22Rv1 (cell line): ENCODE measurements at regions not wholly inside any gene's neighbourhood (a gene's known extent, or its start where the extent isn't known, plus 50 kb on each side); places are given as distances from the start of the nearest gene placed in this dataset.
A peak's percentile ranks its signal among the peaks of the same experiment; 100 is the strongest.

Source experiments
- H3K27ac ChIP-seq: fragments of 450-650 bp; 2 replicates; pipeline ENCODE4 v1.5.1; 2017
- ZFX ChIP-seq: fragments of 450-650 bp; IDR thresholded peaks from 2 replicates; pipeline ENCODE4 v1.6.1; 2017; ENCODE audit warnings: antibody characterized with exemption, borderline replicate concordance
- TF ChIP-seq, protein P1 (sequence below): fragments of 450-650 bp; IDR thresholded peaks from 2 replicates; pipeline ENCODE4 v1.5.1; 2017; ENCODE audit warnings: mild to moderate bottlenecking

DNA sequence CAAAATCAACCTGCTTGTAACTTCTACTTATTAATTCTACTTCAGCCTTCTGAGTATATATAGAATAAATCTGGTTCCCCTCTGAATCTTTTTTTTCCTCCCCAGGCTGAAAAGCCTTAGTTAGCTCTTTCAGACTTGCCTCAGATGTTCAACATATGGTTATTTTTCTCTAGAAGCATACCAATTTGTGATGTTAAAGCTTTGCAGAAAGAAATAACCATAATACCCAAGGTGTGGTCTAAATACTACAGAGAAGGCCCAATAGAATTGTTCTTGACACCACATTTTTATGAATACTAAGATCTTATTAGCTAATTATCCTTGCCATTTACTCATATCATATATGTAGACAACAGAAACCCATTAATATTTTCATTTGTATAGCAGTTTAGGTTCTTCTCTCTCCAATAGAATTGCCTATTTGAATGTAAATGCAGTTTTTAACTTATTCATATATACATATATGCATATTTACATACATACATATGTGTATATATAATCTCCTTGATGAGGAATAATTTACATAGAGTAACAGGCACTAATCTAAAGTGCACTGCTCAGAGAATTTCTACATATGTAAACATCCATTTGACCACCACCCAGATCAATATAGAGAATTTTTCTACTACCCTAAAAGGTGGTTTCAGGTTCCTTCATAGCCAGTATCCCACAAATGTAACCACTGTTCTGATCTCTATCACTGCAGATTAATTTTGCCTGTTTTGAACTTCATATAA, 175.2 kb upstream of the IVNS1ABP start:
- TF ChIP-seq ZFX = no peak
- TF ChIP-seq, protein P1, sequence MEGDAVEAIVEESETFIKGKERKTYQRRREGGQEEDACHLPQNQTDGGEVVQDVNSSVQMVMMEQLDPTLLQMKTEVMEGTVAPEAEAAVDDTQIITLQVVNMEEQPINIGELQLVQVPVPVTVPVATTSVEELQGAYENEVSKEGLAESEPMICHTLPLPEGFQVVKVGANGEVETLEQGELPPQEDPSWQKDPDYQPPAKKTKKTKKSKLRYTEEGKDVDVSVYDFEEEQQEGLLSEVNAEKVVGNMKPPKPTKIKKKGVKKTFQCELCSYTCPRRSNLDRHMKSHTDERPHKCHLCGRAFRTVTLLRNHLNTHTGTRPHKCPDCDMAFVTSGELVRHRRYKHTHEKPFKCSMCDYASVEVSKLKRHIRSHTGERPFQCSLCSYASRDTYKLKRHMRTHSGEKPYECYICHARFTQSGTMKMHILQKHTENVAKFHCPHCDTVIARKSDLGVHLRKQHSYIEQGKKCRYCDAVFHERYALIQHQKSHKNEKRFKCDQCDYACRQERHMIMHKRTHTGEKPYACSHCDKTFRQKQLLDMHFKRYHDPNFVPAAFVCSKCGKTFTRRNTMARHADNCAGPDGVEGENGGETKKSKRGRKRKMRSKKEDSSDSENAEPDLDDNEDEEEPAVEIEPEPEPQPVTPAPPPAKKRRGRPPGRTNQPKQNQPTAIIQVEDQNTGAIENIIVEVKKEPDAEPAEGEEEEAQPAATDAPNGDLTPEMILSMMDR = no peak
- H3K27ac ChIP-seq = peak overlapping the region; percentile 49; the same call in 1 of the 2 replicates

DNA sequence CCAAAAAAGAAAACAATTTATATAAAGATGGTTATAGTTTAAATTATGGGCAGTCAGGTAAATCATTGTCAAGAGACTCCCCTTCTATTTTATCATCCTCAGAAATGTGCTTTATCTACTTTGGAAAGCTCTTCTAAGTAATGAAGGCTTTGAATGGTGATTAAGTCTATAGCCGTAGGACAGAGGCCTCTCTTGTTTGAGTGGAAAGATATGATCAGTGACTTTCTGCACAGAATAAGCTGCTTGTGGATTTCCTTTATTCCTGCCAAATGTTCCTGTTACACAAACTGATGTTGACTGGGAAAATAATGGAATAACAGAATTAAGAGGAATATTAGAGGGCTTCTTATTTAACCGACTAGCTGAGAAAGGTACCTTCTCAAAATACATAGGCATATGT, 174.6 kb upstream of the IVNS1ABP start:
- H3K27ac ChIP-seq = peak overlapping the region; percentile 49
- TF ChIP-seq, protein P1 = no peak

DNA sequence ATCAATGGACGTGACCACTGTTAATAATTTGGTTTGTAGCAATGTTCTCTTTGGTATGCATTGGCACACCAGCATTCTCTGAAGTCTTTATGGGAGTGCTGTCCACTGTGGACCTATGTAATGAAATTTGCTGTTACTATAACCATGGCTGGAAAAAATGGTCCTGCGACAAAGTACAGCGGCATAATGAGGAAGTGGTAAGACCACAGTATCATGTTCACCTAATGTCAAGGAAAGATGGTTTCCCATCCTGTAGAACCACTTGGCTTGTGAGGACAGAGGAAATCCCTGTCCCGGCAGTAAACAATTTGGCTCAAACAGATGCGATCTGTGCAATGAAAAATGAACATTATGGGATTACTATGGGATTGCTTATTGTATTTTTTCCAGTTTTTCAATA, 173.9 kb upstream of the IVNS1ABP start:
- TF ChIP-seq, protein P1 = no peak
- no peak for TF ChIP-seq ZFX
- peak overlapping the region; percentile 49 for H3K27ac ChIP-seq

DNA sequence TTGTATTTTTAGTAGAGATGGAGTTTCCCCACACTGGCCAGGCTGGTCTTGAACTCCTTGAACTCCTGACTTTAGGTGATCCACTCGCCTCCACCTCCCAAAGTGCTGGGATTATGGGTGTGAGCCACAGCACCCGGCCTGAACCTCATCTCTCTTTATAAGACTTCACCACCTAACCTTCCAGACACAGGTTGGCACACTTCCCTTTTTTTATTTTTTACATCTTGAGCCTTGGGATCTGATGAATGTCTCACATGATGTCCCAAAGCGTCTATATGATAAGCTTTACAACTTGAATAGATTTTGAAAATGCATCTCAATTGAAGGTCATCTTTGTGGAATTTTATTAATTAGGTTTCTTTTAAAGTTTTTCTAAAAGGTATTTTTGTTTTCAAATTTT, 172.4 kb upstream of the IVNS1ABP start:
- TF ChIP-seq, protein P1 = no peak
- no peak for TF ChIP-seq ZFX
- no peak overlapping the region for H3K27ac ChIP-seq

DNA sequence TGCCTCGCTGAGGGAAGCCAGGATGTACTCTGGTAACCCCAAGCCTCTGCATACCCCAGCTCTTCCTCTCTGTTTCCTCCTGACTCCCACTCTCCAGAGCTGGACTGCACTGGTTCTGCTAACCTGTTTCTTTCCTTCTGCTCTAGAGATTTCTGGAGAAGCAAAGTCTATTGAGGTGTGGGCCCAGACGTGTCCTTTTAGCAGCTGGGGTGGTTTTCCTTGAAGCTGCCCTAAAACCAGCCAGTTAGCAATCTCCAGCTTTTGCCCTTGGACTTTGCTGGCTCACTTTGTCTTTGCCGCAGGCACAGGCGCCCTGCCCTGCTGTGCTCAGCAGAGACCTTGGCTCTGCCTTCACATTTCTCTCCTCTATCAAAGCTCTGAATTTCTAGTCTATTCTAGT, 171.8 kb upstream of the IVNS1ABP start:
- no peak overlapping the region for H3K27ac ChIP-seq
- no peak for TF ChIP-seq ZFX
- TF ChIP-seq, protein P1 = no peak

DNA sequence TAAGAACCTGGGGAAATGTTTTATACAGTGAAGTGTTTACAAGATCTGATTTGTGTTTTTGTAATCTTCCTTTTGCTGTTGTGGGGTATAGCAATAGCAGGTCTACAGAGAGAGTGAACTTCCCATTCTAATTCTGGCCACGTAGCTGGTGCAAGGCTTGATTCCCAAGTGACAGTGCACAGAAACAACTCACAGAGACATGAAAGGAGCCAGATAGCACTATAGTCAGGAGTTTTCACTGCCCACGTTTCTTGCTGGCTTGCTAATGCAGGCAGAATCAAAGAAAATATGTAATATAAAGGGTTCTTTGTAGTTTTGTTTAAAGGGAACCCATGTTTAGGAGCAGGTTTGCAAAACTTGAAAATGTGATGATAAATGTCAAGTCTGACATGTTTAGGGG, 170.9 kb upstream of the IVNS1ABP start:
- TF ChIP-seq, protein P1 = no peak
- no peak for TF ChIP-seq ZFX
- H3K27ac ChIP-seq = no peak overlapping the region

DNA sequence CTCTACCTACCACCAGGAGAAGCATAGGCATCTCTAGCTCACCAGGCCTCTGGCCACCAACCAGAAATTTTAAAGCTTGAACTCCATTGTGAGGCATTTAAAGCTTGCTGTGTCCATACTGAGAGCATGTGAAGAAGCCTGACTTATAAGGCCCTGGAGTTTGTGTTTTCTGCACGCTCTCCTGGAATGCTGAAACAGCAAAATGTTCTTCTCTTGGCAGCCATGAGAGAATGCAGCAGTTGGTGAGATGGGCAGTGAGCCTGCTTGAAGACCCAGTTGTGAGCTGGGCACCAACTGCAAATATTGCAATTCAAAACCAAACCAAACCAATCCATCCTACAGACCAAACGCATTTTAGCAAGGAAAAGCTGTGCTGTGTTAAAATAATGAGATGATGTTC, 170.0 kb upstream of the IVNS1ABP start:
- no peak overlapping the region for H3K27ac ChIP-seq
- TF ChIP-seq ZFX = no peak
- TF ChIP-seq, protein P1 = no peak
